Islet of Langerhans (tissue), 1 donor: ENCODE measurements at regions not wholly inside any gene's neighbourhood (a gene's known extent, or its start where the extent isn't known, plus 50 kb on each side); places are given as distances from the start of the nearest gene placed in this dataset.
"Not testable (repeated sequence)": the region's sequence is repeated elsewhere in the genome, so short reads cannot be mapped to it uniquely, and the experiment has no call there.

ENCODE experiments used
- FAIRE-seq: peaks from one replicate; lab custom pipeline; 2011; peaks lifted over from hg19 to GRCh38; lab: Jason Lieb, UNC

GRCh38 chr16:8110572-8111514, 479.5 kb downstream of the TMEM114 start:
- FAIRE-seq: no peak

- no peak for FAIRE-seq
These were observed 480.6 kb downstream of the TMEM114 start for GRCh38 chr16:8109510-8110369.

- FAIRE-seq: no peak
These were observed 481.3 kb downstream of the TMEM114 start for GRCh38 chr16:8108991-8109509.

GRCh38 chr16:8107296-8107695, 483.0 kb downstream of the TMEM114 start:
- FAIRE-seq: no peak

GRCh38 chr16:8103649-8104289, 486.5 kb downstream of the TMEM114 start:
- no peak for FAIRE-seq

- FAIRE-seq: no peak
These were observed 490.7 kb downstream of the TMEM114 start for GRCh38 chr16:8099586-8099985.

- no peak for FAIRE-seq
These were observed 491.3 kb downstream of the TMEM114 start for GRCh38 chr16:8098947-8099512.

- FAIRE-seq: no peak
These were observed 494.1 kb downstream of the TMEM114 start for GRCh38 chr16:8096211-8096610.

GRCh38 chr16:8094696-8095095, 495.6 kb downstream of the TMEM114 start:
- FAIRE-seq: no peak

GRCh38 chr16:8088820-8089338, 501.4 kb downstream of the TMEM114 start:
- no peak for FAIRE-seq

- FAIRE-seq: no peak
These were observed 502.6 kb downstream of the TMEM114 start for GRCh38 chr16:8087597-8088289.

- no peak for FAIRE-seq
These were observed 503.2 kb downstream of the TMEM114 start for GRCh38 chr16:8087146-8087545.

- no peak for FAIRE-seq
These were observed 505.4 kb downstream of the TMEM114 start for GRCh38 chr16:8084882-8085281.

- no peak for FAIRE-seq
These were observed 506.0 kb downstream of the TMEM114 start for GRCh38 chr16:8084302-8084701.

GRCh38 chr16:8083560-8083959, 506.8 kb downstream of the TMEM114 start:
- no peak for FAIRE-seq

- FAIRE-seq: no peak
These were observed 509.5 kb downstream of the TMEM114 start for GRCh38 chr16:8080817-8081216.

GRCh38 chr16:8075271-8075670, 515.0 kb downstream of the TMEM114 start:
- no peak for FAIRE-seq

- FAIRE-seq: no peak
These were observed 519.8 kb downstream of the TMEM114 start for GRCh38 chr16:8070506-8070905.

GRCh38 chr16:8068225-8068624, 522.1 kb downstream of the TMEM114 start:
- FAIRE-seq: not testable (repeated sequence)

- no peak for FAIRE-seq
These were observed 527.2 kb downstream of the TMEM114 start for GRCh38 chr16:8063159-8063558.

- FAIRE-seq: no peak
These were observed 527.6 kb downstream of the TMEM114 start for GRCh38 chr16:8062677-8063076.
